T-helper 17 cell (primary cell): ENCODE measurements at regions not wholly inside any gene's neighbourhood (a gene's known extent, or its start where the extent isn't known, plus 50 kb on each side); places are given as distances from the start of the nearest gene placed in this dataset.
"Not testable (repeated sequence)": the region's sequence is repeated elsewhere in the genome, so short reads cannot be mapped to it uniquely, and the experiment has no call there.

ENCODE experiments used
- ATAC-seq: fragments of 150-1000 bp; cut with Tn5 transposase; 2 replicates; pipeline ENCODE4 v1.10.0; 2021; ENCODE audit warnings: mild to moderate bottlenecking, moderate library complexity
- DNase-seq, 3 donors: peaks; one replicate each; pipeline versions ENCODE4 v3.0.0 to v3.0.0-alpha.2; 2020 to 2021
- H3K9me3 ChIP-seq: one replicate; pipeline ENCODE4 v1.7.0; 2013; ENCODE audit warnings: low read length, mild to moderate bottlenecking; ENCODE audit not compliant: control insufficient read depth, poor library complexity, severe bottlenecking
- H3K27ac Mint-ChIP-seq: one replicate; pipeline ENCODE4 v1.8.0; 2022; ENCODE audit warnings: mild to moderate bottlenecking, moderate library complexity, mixed read lengths
- H3K27me3 Mint-ChIP-seq: one replicate; pipeline ENCODE4 v1.8.0; 2022; ENCODE audit warnings: mixed read lengths
- H3K36me3 Mint-ChIP-seq: one replicate; pipeline ENCODE4 v1.8.0; 2022; ENCODE audit warnings: low read depth, mixed read lengths
- H3K4me1 Mint-ChIP-seq: one replicate; pipeline ENCODE4 v1.8.0; 2022; ENCODE audit warnings: mild to moderate bottlenecking, mixed read lengths
- H3K4me3 Mint-ChIP-seq: one replicate; pipeline ENCODE4 v1.8.0; 2022; ENCODE audit warnings: mild to moderate bottlenecking, moderate library complexity, mixed read lengths

DNA sequence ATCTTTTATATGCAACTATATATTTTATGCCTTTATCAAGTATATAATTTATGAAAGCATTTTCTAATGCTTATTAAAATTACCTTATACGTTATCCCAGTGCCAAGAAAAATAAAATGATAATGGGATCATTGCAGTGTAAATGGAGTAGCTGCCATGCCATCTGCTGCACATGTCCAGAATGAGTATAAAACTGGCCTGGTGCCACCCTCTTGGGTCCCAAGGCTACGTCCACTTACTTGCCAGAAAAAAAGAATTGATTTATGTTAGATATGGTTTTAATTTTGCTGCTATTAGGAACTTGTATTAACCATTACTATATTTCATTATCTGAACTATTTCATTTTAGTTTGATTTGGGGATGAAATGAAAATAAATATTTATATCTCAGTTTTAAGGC lies 1127.1 kb upstream of the CNTN5 start:
- Mint-ChIP-seq H3K36me3 (no peaks in the 10 kb centered on the region), H3K4me3 (no peak overlapping the region), H3K27ac (no peak overlapping the region), H3K27me3 (no peaks in the 10 kb centered on the region), H3K4me1 (no peaks in the 10 kb centered on the region)
- ATAC-seq (no peak), DNase-seq (no peak)
- no peaks in the 10 kb centered on the region for H3K9me3 ChIP-seq

GRCh38 chr11:97894978-97895377 lies 1125.8 kb upstream of the CNTN5 start:
- H3K4me1 Mint-ChIP-seq, result no peaks in the 10 kb centered on the region
- DNase-seq (no peak), ATAC-seq (no peak)
- H3K27ac Mint-ChIP-seq, result no peak overlapping the region
- H3K9me3 ChIP-seq, result no peaks in the 10 kb centered on the region
- no peaks in the 10 kb centered on the region for H3K27me3 Mint-ChIP-seq
- no peaks in the 10 kb centered on the region for H3K36me3 Mint-ChIP-seq
- H3K4me3 Mint-ChIP-seq, result no peak overlapping the region

DNA sequence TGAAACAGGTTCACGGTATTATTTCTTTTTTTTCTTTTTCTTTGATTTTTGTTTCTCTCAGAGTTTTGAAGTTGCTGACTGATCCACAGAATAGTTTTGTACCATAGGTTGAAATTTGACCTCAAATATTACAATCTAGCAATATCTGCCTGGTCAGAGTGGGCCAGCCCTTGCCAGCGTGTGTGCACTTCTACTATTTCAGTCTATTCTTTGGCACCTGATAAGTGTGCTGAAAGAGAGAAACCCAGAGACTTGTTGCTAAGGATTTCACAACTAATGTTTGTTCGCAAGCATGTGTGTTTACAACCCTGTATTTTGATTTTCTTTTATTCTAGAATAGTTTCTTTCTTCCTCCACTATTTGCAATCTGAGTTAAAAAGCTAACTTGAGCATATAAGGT lies 1125.2 kb upstream of the CNTN5 start:
- no peaks in the 10 kb centered on the region for H3K36me3 Mint-ChIP-seq
- DNase-seq (no peak), ATAC-seq (no peak)
- no peak overlapping the region for H3K4me3 Mint-ChIP-seq
- no peaks in the 10 kb centered on the region for H3K9me3 ChIP-seq
- no peak overlapping the region for H3K27ac Mint-ChIP-seq
- H3K27me3 Mint-ChIP-seq, result no peaks in the 10 kb centered on the region
- no peaks in the 10 kb centered on the region for H3K4me1 Mint-ChIP-seq

DNA sequence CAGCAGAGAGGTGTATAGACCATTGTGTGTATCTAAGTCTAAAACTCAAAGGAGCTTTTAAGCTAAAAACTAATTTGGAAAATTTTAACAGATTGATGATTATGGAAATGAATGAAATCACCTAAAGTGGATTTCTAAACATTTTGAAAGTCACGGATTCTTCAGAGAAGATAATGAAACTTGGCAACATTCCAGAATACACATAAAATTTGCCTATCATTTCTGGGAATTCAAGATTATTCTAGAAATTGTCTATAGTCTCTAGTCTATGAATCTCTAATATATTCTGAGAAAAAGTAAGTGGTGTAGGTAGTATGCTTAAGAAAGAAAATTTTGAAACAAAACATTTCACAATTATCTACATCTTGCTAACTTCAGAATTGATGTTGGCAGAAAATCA lies 1117.9 kb upstream of the CNTN5 start:
- H3K36me3 Mint-ChIP-seq, result no peaks in the 10 kb centered on the region
- no peaks in the 10 kb centered on the region for H3K27me3 Mint-ChIP-seq
- ATAC-seq, result no peak
- H3K4me3 Mint-ChIP-seq, result no peak overlapping the region
- H3K4me1 Mint-ChIP-seq, result no peaks in the 10 kb centered on the region
- H3K27ac Mint-ChIP-seq, result no peak overlapping the region
- no peak for DNase-seq
- H3K9me3 ChIP-seq, result no peaks in the 10 kb centered on the region

DNA sequence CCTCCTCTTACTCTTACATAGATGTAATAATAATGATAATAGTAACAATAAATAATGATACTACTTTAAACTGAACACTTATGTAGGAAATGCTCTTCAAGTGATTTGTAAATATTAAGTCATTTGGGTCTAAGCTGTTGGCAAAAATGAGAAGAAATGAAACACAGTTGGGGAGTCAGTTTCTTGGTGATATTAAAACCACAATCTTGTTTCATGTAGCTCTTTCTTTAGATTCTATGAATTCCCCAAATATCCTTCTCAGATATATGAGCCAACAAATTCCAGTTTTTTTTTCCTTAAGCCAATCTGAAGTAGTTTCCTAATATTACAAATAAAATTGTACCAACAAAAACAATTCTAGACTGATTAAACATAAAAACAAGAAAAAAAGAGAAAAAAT lies 1115.6 kb upstream of the CNTN5 start:
- no peak for ATAC-seq
- no peak for DNase-seq
- Mint-ChIP-seq H3K27me3 (no peaks in the 10 kb centered on the region), H3K4me3 (no peak overlapping the region), H3K27ac (no peak overlapping the region), H3K4me1 (no peaks in the 10 kb centered on the region), H3K36me3 (no peaks in the 10 kb centered on the region)
- H3K9me3 ChIP-seq, result no peaks in the 10 kb centered on the region

- Mint-ChIP-seq H3K27ac (no peak overlapping the region), H3K27me3 (no peaks in the 10 kb centered on the region), H3K4me1 (no peaks in the 10 kb centered on the region), H3K36me3 (no peaks in the 10 kb centered on the region), H3K4me3 (no peak overlapping the region)
- H3K9me3 ChIP-seq, result no peaks in the 10 kb centered on the region
- ATAC-seq, result no peak
- DNase-seq, result no peak
Observed at GRCh38 chr11:97905671-97906070, 1115.1 kb upstream of the CNTN5 start.

- DNase-seq (no peak), ATAC-seq (no peak)
- Mint-ChIP-seq H3K27ac (no peak overlapping the region), H3K27me3 (no peaks in the 10 kb centered on the region), H3K36me3 (no peaks in the 10 kb centered on the region), H3K4me3 (no peak overlapping the region), H3K4me1 (no peaks in the 10 kb centered on the region)
- no peaks in the 10 kb centered on the region for H3K9me3 ChIP-seq
Observed at GRCh38 chr11:97908354-97908753, 1112.4 kb upstream of the CNTN5 start.

- Mint-ChIP-seq H3K27ac (no peak overlapping the region), H3K27me3 (no peaks in the 10 kb centered on the region), H3K4me1 (no peaks in the 10 kb centered on the region), H3K4me3 (no peak overlapping the region), H3K36me3 (no peaks in the 10 kb centered on the region)
- DNase-seq (no peak), ATAC-seq (no peak)
- H3K9me3 ChIP-seq, result no peaks in the 10 kb centered on the region
Observed at GRCh38 chr11:97909614-97910399, 1110.9 kb upstream of the CNTN5 start.

DNA sequence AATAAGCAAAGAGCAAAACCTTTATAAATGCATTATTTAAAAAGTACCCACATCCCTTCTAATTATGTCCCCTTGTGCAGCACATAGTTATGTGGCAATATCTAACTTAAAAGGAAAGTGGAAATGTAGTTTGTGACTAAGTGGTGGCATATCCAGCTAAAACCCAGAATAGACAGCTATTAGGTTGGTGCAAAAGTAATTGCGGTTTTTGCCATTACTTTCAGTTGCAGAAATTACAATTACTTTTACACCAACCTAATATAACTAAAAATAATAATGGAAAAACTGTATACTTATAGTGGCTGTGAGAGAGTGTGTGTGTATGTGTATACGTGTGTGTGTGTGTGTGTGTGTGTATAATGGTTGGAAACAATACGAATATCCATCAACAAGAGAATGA lies 1108.1 kb upstream of the CNTN5 start:
- Mint-ChIP-seq H3K27ac (no peak overlapping the region), H3K36me3 (no peaks in the 10 kb centered on the region), H3K4me3 (no peak overlapping the region), H3K4me1 (no peaks in the 10 kb centered on the region), H3K27me3 (no peaks in the 10 kb centered on the region)
- DNase-seq, result no peak
- no peak for ATAC-seq
- no peaks in the 10 kb centered on the region for H3K9me3 ChIP-seq

GRCh38 chr11:97922933-97923332 lies 1097.8 kb upstream of the CNTN5 start:
- not testable (repeated sequence) for H3K36me3 Mint-ChIP-seq, DNase-seq, H3K9me3 ChIP-seq, H3K4me1 Mint-ChIP-seq, H3K27ac Mint-ChIP-seq, ATAC-seq, H3K27me3 Mint-ChIP-seq, H3K4me3 Mint-ChIP-seq

- H3K27me3 Mint-ChIP-seq, result no peaks in the 10 kb centered on the region
- no peak overlapping the region for H3K27ac Mint-ChIP-seq
- DNase-seq (no peak), ATAC-seq (no peak)
- no peaks in the 10 kb centered on the region for H3K9me3 ChIP-seq
- no peaks in the 10 kb centered on the region for H3K36me3 Mint-ChIP-seq
- H3K4me3 Mint-ChIP-seq, result no peak overlapping the region
- H3K4me1 Mint-ChIP-seq, result no peaks in the 10 kb centered on the region
Observed at GRCh38 chr11:97934572-97935208, 1086.1 kb upstream of the CNTN5 start.

DNA sequence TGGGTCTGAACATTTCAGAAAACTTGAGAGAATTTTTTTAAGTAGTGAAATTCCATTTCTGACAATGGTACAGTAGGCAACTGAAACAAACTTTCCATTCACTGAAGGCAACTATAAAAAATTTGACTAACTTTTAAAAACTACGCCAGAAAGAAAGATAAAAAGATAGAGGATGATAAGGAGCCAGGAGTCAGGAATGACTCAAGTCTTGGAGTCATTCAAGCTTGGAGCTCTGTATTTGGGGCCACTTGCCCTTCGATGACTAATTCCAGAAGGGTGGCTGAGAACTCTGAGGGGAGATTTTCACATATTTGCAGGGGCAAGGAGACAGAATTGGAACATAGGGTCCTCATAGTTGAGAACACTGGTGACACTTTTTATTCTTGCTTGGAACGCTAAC lies 1083.2 kb upstream of the CNTN5 start:
- no peak overlapping the region for H3K4me3 Mint-ChIP-seq
- no peak overlapping the region for H3K27ac Mint-ChIP-seq
- H3K4me1 Mint-ChIP-seq, result no peaks in the 10 kb centered on the region
- ATAC-seq (no peak), DNase-seq (no peak)
- no peaks in the 10 kb centered on the region for H3K9me3 ChIP-seq
- no peaks in the 10 kb centered on the region for H3K27me3 Mint-ChIP-seq
- no peaks in the 10 kb centered on the region for H3K36me3 Mint-ChIP-seq

DNA sequence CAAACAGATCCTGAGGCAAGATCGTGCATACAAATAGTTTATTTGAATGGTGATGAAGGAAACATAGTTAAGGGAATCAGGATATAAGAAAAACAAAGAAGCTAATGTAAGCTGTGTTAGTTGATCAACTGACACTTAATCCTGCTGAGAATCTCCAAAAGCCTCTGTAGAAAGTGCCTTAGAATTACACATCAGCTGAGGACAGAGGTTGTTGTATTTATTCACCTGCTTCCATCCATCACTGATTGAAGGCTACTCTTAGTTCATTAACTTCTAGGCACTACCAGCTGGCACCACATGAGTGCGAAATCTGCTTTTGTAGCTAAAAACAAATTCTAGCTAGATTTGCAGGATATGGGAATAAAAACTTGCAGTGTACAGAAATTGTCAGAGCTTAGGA lies 1082.0 kb upstream of the CNTN5 start:
- H3K9me3 ChIP-seq, result no peaks in the 10 kb centered on the region
- DNase-seq (no peak), ATAC-seq (no peak)
- no peak overlapping the region for H3K4me3 Mint-ChIP-seq
- H3K27ac Mint-ChIP-seq, result no peak overlapping the region
- no peaks in the 10 kb centered on the region for H3K4me1 Mint-ChIP-seq
- H3K36me3 Mint-ChIP-seq, result no peaks in the 10 kb centered on the region
- no peaks in the 10 kb centered on the region for H3K27me3 Mint-ChIP-seq

DNA sequence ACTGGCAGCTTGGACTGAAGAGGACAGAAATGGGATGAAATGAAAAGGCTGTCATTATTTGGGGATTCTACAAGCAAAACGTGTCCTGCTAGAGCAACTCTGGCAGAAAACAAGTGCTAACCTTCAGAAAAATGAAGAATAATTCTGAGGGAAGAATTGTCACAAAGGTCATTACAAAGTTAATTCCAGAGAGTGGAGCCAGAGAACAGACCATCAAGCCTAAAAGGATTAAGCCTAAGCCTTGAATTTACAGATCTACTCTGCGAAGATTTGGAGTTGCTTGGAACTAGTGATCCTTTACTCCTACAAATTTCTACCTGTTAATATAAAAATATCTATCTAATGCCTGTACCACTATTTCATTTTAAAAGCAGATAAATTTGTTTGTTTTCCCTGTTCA lies 1077.3 kb upstream of the CNTN5 start:
- no peaks in the 10 kb centered on the region for H3K4me1 Mint-ChIP-seq
- H3K4me3 Mint-ChIP-seq, result no peak overlapping the region
- ATAC-seq (no peak), DNase-seq (no peak)
- no peaks in the 10 kb centered on the region for H3K27me3 Mint-ChIP-seq
- no peaks in the 10 kb centered on the region for H3K9me3 ChIP-seq
- no peaks in the 10 kb centered on the region for H3K36me3 Mint-ChIP-seq
- no peak overlapping the region for H3K27ac Mint-ChIP-seq
